Right renal cortex interstitium (tissue), 3 donors: ENCODE measurements at regions not wholly inside any gene's neighbourhood (a gene's known extent, or its start where the extent isn't known, plus 50 kb on each side); places are given as distances from the start of the nearest gene placed in this dataset.

Experiments
- DNase-seq, 3 donors: peaks; one replicate each; pipeline ENCODE4 v3.0.0-alpha.2; 2013; ENCODE audit warnings: low read depth in 3 of 3, low spot score in 2 of 3

DNA sequence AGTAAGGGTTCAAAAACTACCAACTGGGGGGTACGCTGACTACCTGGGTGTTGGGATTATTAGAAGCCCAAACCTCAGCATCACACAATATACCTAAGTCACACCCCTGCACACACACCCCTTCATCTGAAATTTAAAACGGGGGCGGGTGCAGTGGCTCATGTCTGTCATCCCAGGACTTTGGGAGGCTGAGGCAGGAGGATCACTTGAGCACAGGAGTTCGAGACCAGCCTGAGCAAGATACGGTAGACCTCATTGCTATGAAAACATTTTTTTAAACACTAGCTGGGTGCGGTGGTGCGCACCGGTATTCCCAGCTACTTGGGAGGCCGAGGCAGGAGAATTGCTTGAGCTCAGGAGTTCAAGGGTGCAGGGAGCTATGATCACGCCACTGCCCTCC, 331.0 kb downstream of the ASMT start:
- DNase-seq = no peak

GRCh38 chrX:1946974-1947373, 332.1 kb downstream of the ASMT start:
- no peak for DNase-seq
